Hematopoietic multipotent progenitor cell treated with erythropoietin and hydrocortisone succinate and interleukin-3 and kit ligand, for 4 days (in vitro differentiated cells): ENCODE measurements at regions not wholly inside any gene's neighbourhood (a gene's known extent, or its start where the extent isn't known, plus 50 kb on each side); places are given as distances from the start of the nearest gene placed in this dataset.
A peak's percentile ranks its signal among the peaks of the same experiment; 100 is the strongest.

Experiments
- DNase-seq: peaks from one replicate; pipeline ENCODE4 v3.0.0-alpha.2; 2015

- DNase-seq: no peak
Measured at GRCh38 chr2:136257893-136258292, 139.9 kb upstream of the CXCR4 start.

- DNase-seq: peak; percentile 91
Measured at GRCh38 chr2:136255648-136256461, 137.9 kb upstream of the CXCR4 start.

- DNase-seq: no peak
Measured at GRCh38 chr2:136255127-136255526, 137.2 kb upstream of the CXCR4 start.

GRCh38 chr2:136254681-136255080 is 136.7 kb upstream of the CXCR4 start:
- no peak for DNase-seq

GRCh38 chr2:136253288-136254004 is 135.5 kb upstream of the CXCR4 start:
- no peak for DNase-seq

GRCh38 chr2:136251885-136252585 is 134.1 kb upstream of the CXCR4 start:
- peak; percentile 52 for DNase-seq

GRCh38 chr2:136251197-136251884 is 133.4 kb upstream of the CXCR4 start:
- peak; percentile 62 for DNase-seq

GRCh38 chr2:136250131-136250530 is 132.2 kb upstream of the CXCR4 start:
- no peak for DNase-seq

- no peak for DNase-seq
Measured at GRCh38 chr2:136248907-136249306, 131.0 kb upstream of the CXCR4 start.

GRCh38 chr2:136248242-136248641 is 130.3 kb upstream of the CXCR4 start:
- DNase-seq: no peak

- DNase-seq: no peak
Measured at GRCh38 chr2:136247204-136247950, 129.4 kb upstream of the CXCR4 start.

GRCh38 chr2:136246086-136246669 is 128.2 kb upstream of the CXCR4 start:
- peak; percentile 77 for DNase-seq

- DNase-seq: no peak
Measured at GRCh38 chr2:136245211-136245610, 127.3 kb upstream of the CXCR4 start.

GRCh38 chr2:136244536-136244885 is 126.6 kb upstream of the CXCR4 start:
- DNase-seq: no peak

GRCh38 chr2:136243638-136244535 is 125.9 kb upstream of the CXCR4 start:
- no peak for DNase-seq

- DNase-seq: peak; percentile 65
Measured at GRCh38 chr2:136242687-136243277, 124.8 kb upstream of the CXCR4 start.

GRCh38 chr2:136242100-136242499 is 124.2 kb upstream of the CXCR4 start:
- DNase-seq: no peak

GRCh38 chr2:136239079-136239685 is 121.2 kb upstream of the CXCR4 start:
- no peak for DNase-seq

GRCh38 chr2:136238286-136239078 is 120.5 kb upstream of the CXCR4 start:
- DNase-seq: peak; percentile 93
